GM12891 (cell line): ENCODE measurements at regions not wholly inside any gene's neighbourhood (a gene's known extent, or its start where the extent isn't known, plus 50 kb on each side); places are given as distances from the start of the nearest gene placed in this dataset.
"Not testable (repeated sequence)": the region's sequence is repeated elsewhere in the genome, so short reads cannot be mapped to it uniquely, and the experiment has no call there.

Experiments
- DNase-seq: peaks from one replicate; pipeline ENCODE4 v3.0.0; 2011; ENCODE audit warnings: low spot score; ENCODE audit not compliant: insufficient read length
- FAIRE-seq: peaks from 2 replicates; lab custom pipeline; 2011; peaks lifted over from hg19 to GRCh38; lab: Jason Lieb, UNC
- PAX5 ChIP-seq: IDR thresholded peaks from 2 replicates; pipeline ENCODE4 v1.6.1; 2011; ENCODE audit warnings: low read length, moderate library complexity, mild to moderate bottlenecking; ENCODE audit not compliant: insufficient read depth, severe bottlenecking
- POLR2A ChIP-seq: IDR thresholded peaks from 2 replicates; pipeline ENCODE4 v1.6.1; 2011; ENCODE audit warnings: low read depth, low read length, control low read depth
- POLR2AphosphoS5 ChIP-seq: IDR thresholded peaks from 2 replicates; pipeline ENCODE4 v1.6.1; 2011; ENCODE audit warnings: low read depth, low read length, control low read depth
- POU2F2 ChIP-seq: IDR thresholded peaks from 2 replicates; pipeline ENCODE4 v1.6.1; 2011; ENCODE audit warnings: low read depth, mild to moderate bottlenecking, control low read depth, low read length, moderate library complexity
- SPI1 ChIP-seq: IDR thresholded peaks from 2 replicates; pipeline ENCODE4 v1.6.1; 2011; ENCODE audit warnings: low read depth, low read length, control low read depth
- TAF1 ChIP-seq: IDR thresholded peaks from 2 replicates; pipeline ENCODE4 v1.6.1; 2011; ENCODE audit warnings: low read depth, low read length, control low read depth

DNA sequence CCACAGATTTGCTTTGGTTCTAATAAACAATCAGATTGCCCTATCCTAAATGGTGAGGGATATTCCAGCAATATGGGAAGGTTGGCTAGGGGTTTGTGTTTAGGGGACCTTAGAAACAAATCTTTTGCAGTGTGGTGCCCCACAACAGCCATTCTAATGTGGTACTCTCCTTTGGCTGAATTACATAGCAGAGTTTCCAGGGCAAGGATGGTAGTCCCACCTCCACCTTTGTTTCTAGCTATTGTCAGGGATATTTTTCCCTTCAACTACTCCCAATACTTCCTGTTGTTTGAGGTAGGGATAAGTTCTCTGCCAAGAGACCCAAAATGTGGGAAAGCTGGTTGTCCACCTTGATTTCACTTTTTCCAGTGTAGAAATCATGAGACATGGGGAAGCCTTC, 494.7 kb upstream of the CHORDC1 start:
- no peak for FAIRE-seq
- DNase-seq, result no peak
- TF ChIP-seq POLR2AphosphoS5 (no peak), POU2F2 (no peak), POLR2A (no peak), PAX5 (no peak), SPI1 (no peak), TAF1 (no peak)

DNA sequence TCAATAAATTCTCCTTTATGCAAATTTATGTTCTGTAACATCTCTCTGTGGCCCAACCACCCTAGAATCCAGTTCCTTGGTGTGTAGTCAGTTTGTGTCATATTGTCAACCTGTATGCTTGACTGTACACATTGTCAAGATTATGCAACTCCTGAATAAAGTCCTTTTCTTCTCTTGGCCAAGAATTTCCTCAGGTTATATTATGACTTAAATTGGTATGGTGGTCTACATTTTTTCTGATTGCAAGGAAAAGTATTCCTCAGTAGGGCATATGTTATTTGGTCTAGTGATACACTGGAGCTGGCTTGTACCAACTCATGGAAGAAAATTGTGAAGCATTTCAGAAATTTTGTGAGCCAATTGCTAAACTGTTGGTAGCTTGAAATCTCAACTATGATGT, 482.8 kb upstream of the CHORDC1 start:
- DNase-seq (no peak), FAIRE-seq (no peak)
- TF ChIP-seq PAX5 (no peak), TAF1 (no peak), POU2F2 (no peak), POLR2A (no peak), POLR2AphosphoS5 (no peak), SPI1 (no peak)

DNA sequence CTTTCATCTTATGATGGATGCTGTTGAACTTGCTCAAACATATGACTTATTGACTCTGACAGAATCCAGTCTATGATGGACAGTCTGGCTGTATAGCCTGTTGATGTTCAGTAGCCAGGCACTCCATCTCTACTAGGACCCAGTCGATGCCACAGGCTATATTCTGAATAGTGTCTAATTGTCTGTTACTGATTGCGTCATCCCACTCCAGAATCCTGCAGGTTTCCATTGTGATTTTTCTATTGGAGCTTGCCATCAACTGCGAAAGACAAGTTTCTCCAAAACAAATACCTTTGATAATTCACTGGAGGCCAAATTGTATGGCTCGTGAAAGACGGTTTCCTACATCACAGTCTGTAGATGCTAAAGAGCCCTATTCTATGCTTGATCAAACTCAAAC, 481.7 kb upstream of the CHORDC1 start:
- TF ChIP-seq POLR2AphosphoS5, result no peak
- no peak for TF ChIP-seq POU2F2
- no peak for TF ChIP-seq PAX5
- TF ChIP-seq TAF1, result no peak
- no peak for TF ChIP-seq POLR2A
- TF ChIP-seq SPI1, result no peak
- FAIRE-seq, result no peak
- no peak for DNase-seq

DNA sequence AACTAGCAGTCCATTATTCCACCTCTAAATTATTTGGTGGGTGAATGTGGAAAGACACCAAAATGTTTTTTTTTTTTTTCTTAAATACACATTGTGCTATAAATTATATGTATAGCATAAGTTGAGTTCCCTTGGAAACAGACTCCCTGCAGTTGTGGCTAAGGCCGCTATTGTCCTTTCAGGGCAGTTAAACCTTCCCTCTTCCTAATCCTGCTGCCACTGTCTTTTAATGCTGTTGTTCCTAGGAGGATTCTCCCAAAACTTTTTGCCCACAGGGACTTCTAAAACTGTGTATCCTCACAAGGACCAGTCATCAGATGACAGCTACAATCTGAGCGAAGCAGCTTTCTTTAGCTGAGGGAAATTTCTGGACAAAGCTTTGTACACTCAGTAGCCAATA, 478.9 kb upstream of the CHORDC1 start:
- TF ChIP-seq POLR2AphosphoS5 (no peak), SPI1 (no peak), POLR2A (no peak), POU2F2 (no peak), TAF1 (no peak), PAX5 (no peak)
- FAIRE-seq, result no peak
- no peak for DNase-seq

DNA sequence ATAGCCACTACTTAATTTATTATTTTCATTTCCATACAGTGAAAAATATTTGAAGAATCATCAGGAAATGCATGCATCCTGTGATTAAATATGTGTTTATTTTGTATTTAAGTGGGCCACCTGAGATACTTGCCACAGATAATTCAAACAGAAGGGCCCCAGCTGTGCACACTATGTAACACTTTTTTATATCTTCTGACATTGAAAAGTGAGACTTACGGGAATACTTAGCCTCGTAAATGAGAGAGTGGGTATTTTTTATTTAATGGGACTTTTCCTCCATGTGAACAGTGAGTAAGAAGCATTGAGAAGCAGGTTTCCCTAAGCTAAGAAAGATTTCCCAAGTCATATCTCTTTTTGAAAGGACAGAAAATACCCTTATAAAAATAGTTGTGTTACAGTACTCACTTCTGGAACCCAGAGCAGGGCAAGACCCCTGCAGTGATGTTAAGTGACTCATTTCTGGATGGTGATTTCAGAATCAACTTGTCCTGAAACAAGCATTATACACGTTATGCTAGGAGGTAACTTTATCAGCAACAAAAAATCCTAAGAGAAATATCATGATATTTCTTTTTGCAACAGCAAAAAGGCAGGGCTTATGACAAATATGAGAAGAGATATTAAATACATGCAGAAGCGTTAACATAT, 478.1 kb upstream of the CHORDC1 start:
- no peak for FAIRE-seq
- TF ChIP-seq SPI1 (no peak), TAF1 (no peak), POLR2AphosphoS5 (no peak), PAX5 (no peak), POU2F2 (no peak), POLR2A (no peak)
- no peak for DNase-seq

DNA sequence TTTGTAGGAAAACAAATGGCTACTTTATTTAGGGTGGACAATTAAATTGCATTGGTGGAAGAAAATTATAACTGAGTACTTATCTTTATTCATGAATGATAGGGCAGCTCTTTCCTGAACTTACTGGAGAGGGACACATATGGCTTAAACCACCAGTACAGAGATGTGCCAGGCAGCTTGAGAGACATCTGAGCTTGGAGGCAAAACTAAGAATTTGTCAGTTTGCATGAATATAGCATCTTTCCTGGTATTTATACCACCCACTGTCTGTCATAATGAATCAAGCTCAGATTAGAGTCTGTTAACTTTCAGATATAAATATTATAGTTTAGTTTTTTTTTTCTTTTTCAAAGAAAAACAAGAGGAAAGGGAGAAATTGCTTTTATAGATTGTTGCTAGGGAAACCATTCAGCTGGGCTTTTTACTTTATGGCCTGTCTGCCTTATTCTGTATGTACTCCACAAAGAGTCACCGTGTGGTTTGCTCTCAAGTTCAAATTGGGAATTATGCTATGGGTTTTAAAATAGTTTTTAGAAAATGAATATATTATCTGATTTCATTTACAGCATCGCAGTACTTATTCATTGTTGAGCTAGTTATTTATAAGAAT, 477.0 kb upstream of the CHORDC1 start:
- TF ChIP-seq POLR2A (no peak), SPI1 (no peak), POLR2AphosphoS5 (no peak), TAF1 (no peak), PAX5 (no peak), POU2F2 (no peak)
- FAIRE-seq, result no peak
- no peak for DNase-seq

DNA sequence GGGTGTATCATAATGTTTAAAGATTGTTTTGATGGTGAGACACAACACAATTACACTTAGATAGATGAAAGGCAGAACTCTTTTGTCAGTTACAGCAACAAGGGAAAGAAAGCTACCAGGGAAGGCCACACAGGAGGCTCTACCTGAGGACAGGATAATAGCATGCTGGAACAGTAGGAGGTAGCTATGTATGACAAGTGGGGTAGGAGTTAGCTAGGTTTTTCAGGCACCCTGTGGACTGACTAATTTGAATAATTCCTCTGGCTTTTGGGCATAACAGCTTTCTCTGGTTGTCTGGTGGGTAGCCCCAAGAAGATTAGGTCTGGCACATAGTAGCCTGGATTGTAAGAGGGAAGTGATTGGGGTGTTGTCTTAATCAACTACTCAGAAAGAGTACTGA, 475.4 kb upstream of the CHORDC1 start:
- FAIRE-seq (no peak), DNase-seq (no peak)
- TF ChIP-seq POLR2A (no peak), TAF1 (no peak), POU2F2 (no peak), PAX5 (no peak), POLR2AphosphoS5 (no peak), SPI1 (no peak)

DNA sequence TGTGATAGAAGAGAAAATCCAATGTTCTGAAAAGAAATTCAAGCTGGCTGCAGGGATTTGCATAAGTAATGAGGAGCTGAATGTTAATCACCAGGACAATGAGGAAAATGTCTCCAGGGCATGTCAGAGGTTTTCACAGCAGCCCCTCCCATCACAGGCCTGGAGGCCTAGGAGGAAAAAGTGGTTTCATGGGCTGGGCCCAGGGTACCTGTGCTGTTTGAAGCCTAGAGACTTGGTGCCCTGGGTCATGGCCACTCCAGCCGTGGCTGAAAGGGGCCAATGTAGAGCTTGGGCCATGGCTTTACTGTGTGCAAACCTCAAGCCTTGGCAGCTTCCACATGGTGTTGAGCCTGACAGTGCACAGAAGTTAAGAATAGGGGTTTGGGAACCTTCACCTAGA, 452.6 kb upstream of the CHORDC1 start:
- FAIRE-seq, DNase-seq: not testable (repeated sequence)

DNA sequence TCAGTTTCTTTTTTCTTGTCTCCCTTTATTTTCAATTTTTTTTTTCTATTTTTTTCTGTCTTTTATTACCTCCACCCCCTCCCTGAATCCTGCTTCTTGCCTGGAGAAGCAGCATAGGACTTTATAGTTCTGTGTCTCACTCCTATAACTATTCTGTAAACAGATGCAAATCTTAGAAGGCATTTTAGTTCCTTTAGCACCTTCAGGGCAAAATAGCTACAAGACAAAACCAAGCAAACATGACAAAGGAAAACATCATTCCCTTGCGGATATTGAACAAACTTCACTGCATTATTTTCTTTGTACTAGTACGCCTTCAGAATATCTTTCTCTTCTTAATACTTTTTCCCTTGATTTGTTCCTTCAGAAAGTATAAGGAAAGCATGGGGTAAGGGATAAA, 446.2 kb upstream of the CHORDC1 start:
- TF ChIP-seq PAX5 (no peak), TAF1 (no peak), SPI1 (no peak), POLR2AphosphoS5 (no peak)
- FAIRE-seq (no peak), DNase-seq (no peak)

DNA sequence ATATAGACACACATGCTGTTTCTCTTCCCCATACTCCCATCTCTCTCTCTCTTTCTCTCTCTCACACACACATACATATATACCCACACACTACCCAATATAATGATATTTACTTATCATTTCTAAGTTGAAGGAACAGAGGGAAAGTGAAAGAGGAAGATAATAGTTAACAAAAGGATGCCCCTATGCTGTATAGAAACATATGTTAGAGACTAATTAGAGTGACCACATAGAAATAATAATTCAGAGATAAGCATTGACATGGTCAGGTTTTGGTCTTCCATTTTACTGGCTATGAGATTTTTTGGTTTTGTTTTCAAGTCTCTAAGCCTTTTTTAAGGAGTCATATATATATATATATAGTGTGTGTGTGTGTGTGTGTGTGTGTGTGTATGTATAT, 445.7 kb upstream of the CHORDC1 start:
- no peak for DNase-seq
- no peak for FAIRE-seq
- no peak for TF ChIP-seq POU2F2
- no peak for TF ChIP-seq SPI1
- no peak for TF ChIP-seq POLR2AphosphoS5
- no peak for TF ChIP-seq TAF1
- no peak for TF ChIP-seq POLR2A
- TF ChIP-seq PAX5, result no peak
